Stimulated activated CD8-positive, alpha-beta memory T cell treated with anti-CD3 and anti-CD28 coated beads, Interleukin-7, amount 100 ng/mL, for 48 hours (primary cell): ENCODE measurements at regions not wholly inside any gene's neighbourhood (a gene's known extent, or its start where the extent isn't known, plus 50 kb on each side); places are given as distances from the start of the nearest gene placed in this dataset.
"Not testable (repeated sequence)": the region's sequence is repeated elsewhere in the genome, so short reads cannot be mapped to it uniquely, and the experiment has no call there.

ENCODE experiments used
- DNase-seq, 2 donors: peaks; one replicate each; pipeline ENCODE4 v3.0.0-alpha.2; 2020; ENCODE audit warnings: low read depth in 1 of 2; ENCODE audit errors: extremely low read depth in 1 of 2

DNA sequence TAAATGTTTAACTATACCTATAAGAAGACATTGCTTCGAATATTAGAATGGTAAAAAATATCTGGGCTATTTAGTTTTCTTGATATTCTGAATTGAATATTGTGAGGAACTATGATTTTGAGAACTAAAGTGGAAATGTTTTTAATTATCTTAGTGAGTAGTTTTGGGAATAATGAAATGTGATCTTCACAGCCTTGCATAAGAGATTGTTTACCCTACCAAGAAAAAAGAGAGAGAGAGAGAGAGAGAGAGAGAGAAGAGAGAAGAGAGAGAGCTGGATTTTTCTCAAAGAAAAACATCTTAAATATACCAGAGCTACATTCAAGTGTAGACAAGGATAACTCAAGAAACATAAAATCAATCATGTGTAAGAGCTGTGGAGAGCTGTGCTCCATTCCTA lies 148.7 kb upstream of the MAD2L1 start:
- DNase-seq, result no peak

- no peak for DNase-seq
Observed at GRCh38 chr4:120211408-120212015, 144.9 kb upstream of the MAD2L1 start.

DNA sequence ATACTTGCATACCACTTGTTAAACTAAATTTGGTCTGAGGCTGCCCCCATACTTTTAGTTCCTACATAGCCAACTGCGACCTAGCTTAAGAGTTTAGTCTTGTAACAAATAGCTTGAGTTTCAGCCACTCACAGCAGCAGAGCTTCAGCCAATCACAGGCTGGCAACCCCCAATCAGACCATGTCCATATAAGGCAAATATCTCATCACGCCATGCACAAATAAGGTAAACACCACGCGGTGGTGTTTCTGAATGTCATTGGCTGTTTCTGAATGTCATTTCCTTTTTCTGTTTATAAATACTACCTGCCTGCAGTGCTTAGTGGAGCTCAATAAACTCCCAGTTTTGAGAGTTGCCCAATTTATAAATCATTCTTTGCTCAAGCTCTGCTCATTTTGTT lies 143.1 kb upstream of the MAD2L1 start:
- no peak for DNase-seq

DNA sequence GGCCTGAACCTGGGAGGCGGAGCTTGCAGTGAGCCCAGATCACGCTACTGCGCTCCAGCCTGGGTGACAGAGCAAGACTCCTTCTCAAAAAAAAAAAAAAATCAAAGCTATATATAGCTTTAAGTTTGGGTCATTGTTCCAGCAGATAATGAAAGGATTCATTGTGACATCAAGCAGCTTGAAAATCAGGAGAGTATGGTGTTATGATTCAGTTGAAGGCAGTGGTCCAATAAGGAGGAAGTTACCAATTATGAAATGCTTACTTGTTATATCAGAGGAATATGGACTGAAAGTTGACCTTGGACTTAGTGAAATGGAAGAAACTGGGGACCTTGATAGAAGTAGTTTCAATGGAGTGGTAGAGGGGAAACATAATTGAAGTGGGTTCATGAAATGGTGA lies 140.4 kb upstream of the MAD2L1 start:
- no peak for DNase-seq

DNA sequence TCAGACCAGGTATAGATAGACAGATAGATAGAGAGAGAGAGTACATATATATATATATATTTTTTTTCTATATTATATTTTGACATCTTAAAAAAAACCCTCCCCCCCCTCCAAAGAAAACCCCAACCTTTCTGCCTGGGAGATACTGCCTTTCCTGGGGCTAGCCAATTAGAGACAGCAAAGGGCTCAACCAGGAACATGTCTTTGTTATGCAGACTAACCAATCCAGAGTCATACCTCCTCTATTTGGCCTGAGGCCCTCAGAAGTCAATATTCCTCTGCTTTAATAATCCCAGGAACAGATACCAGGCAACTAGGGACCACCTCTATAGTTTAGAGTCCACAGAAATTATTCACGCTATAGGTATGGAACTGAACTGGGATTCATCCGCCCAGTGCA lies 135.6 kb upstream of the MAD2L1 start:
- DNase-seq, result no peak

GRCh38 chr4:120200573-120201110 lies 134.0 kb upstream of the MAD2L1 start:
- DNase-seq, result not testable (repeated sequence)

DNA sequence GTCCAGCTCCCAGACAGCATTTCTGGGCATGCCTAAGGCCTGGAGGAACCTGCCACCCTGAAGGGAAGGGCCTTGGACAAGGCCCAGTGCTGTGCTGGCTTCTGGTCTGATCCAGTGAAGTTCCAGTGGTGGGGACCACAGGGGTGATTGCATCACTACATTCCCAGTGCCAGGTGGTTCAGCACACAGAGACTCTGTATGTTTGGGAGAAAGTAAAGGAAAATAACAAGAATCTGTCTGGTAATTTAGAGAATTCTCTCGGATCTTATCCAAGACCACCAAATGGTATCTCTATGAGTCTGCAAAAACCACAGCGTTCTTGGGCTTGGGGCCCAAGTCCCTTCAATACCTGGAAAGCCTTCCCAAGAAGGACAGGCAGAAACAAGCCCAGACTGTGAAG lies 131.8 kb upstream of the MAD2L1 start:
- no peak for DNase-seq

DNA sequence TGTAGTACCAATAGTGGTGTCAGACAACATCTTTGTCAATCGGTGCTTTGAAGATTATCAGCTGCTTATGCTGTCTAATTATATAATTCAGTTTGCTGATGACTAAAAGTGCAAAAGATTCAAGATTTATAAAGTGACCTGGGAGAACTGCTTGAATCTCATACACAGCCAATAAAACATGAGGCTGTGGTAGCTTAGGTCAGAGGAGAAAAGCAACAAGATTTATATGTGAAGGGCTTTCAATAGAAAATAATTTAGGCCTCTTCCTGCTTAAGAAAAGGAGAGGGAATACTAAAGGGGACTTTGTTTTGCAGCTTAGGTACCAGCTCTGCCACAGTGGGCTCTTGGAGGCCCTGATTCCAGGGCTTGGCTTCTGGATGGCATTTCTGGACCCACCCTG lies 111.0 kb upstream of the MAD2L1 start:
- DNase-seq, result no peak

DNA sequence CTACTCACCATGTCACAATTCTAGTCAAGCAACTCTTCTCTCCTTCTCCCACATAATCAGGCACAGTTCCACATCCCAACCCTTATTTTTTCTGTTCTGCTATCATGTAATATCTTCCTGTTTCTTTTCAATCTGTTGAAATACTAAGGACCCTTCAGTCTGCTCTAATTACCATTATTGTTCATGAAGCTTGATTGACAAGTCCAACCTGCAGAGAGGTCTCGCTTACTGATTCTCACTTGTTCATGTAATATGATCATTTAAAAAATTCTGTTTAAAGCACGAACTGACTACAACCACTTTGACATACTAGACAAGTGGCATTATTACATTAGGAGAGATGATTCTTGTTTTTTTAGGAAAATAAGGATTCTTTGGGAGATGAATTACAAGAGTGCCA lies 108.6 kb upstream of the MAD2L1 start:
- DNase-seq, result no peak

GRCh38 chr4:120163895-120164294 lies 97.2 kb upstream of the MAD2L1 start:
- no peak for DNase-seq

GRCh38 chr4:120158841-120159463 lies 92.3 kb upstream of the MAD2L1 start:
- DNase-seq, result no peak

GRCh38 chr4:120158046-120158445 lies 91.4 kb upstream of the MAD2L1 start:
- no peak for DNase-seq

GRCh38 chr4:120156120-120156718 lies 89.6 kb upstream of the MAD2L1 start:
- DNase-seq, result no peak

DNA sequence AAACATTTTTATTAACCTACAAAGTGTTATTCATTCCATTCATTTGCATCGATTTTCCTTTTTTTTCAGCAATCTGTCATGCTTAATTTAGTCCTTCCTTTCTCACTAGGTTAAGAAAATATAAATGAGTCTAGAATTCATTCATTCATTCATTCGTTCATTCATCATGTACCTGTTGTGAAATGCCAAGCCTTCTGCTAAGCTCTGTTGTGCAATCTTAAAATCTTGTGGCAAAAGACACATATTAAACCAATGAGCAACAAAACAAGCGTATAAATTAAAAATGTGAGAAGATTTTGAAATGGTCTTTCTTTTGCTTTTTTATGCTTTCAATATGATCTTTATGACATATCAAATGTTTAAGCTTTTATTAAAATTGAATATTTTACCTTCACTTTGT lies 88.6 kb upstream of the MAD2L1 start:
- no peak for DNase-seq

GRCh38 chr4:120144634-120145033 lies 78.0 kb upstream of the MAD2L1 start:
- DNase-seq, result no peak

DNA sequence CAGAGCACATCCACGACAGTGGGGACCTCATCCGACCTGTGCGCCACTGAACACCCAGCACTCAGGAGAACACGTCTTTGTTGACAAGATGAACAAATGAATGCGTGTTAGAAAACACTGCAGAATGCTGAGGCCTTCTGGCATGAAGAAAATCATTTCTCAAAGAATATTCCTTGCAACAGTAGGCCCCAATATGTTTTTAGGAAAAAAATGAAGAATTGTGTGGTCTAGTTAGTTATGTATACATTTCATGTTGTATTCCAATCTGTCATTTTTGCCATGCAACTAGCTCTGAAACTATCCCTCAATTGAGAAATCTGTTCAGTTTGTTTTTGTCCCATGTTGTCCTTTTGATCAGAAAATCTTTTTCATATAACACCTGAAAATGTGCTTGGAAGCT lies 77.4 kb upstream of the MAD2L1 start:
- no peak for DNase-seq

- DNase-seq, result no peak
Observed at GRCh38 chr4:120139392-120139791, 72.7 kb upstream of the MAD2L1 start.

DNA sequence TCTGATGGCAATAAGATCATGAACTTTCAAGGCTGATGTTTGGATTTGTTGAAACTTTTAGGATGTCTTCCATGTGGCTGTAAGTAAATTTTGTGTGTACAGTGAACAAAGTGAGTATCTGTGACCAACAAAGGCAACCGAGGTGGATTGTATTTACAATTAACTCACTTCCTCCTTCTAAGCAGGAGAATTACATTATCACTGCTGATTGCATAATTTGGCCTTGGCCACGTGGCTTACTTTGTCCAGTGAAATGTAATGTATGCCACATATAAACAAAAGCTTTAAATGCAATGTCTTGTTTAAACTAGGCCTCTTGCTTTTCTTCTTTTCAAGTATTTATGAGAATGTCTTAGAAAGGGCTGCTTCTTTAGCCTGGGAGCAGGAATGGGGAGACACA lies 66.3 kb upstream of the MAD2L1 start:
- no peak for DNase-seq

- DNase-seq, result no peak
Observed at GRCh38 chr4:120130786-120131185, 64.1 kb upstream of the MAD2L1 start.
